HepG2 (cell line): ENCODE measurements at regions not wholly inside any gene's neighbourhood (a gene's known extent, or its start where the extent isn't known, plus 50 kb on each side); places are given as distances from the start of the nearest gene placed in this dataset.

Experiments used
- ATF2 ChIP-seq: sonication (generic); formaldehyde crosslinking; IDR thresholded peaks from 2 replicates; pipeline ENCODE4 v1.4.0; 2020; ENCODE audit warnings: missing genetic modification reagents
- CENPBD1 ChIP-seq: sonication (generic); formaldehyde crosslinking; IDR thresholded peaks from 2 replicates; pipeline ENCODE4 v1.8.0; 2022; ENCODE audit warnings: missing genetic modification reagents, low read depth, mild to moderate bottlenecking, borderline replicate concordance
- CTCF ChIP-seq: sonication (generic); formaldehyde crosslinking; IDR thresholded peaks from 2 replicates; pipeline ENCODE4 v1.5.0; 2020; ENCODE audit warnings: mild to moderate bottlenecking, missing genetic modification reagents, moderate library complexity
- EED ChIP-seq: sonication (generic); formaldehyde crosslinking; IDR thresholded peaks from 2 replicates; pipeline ENCODE4 v1.5.0; 2020; ENCODE audit warnings: mild to moderate bottlenecking, missing genetic modification reagents
- NR2F1 ChIP-seq, 2 experiments: fragments of 450-650 bp in 1 of 2; formaldehyde crosslinking in 1 of 2; IDR thresholded peaks; 2 replicates each; pipeline versions ENCODE4 v1.5.0 to v1.6.1; 2016 to 2020; ENCODE audit warnings: mild to moderate bottlenecking in 1 of 2, missing compliant biosample characterization in 1 of 2, missing genetic modification reagents in 1 of 2, moderate library complexity in 1 of 2
- ZNF3 ChIP-seq: IDR thresholded peaks from 2 replicates; pipeline ENCODE4 v1.7.0; 2017; ENCODE audit warnings: inconsistent platforms

- TF ChIP-seq CTCF, result no peak
- no peak for TF ChIP-seq ZNF3 (CRISPR knock-in tag)
- no peak for TF ChIP-seq CENPBD1
- no peak for TF ChIP-seq NR2F1 (CRISPR knock-in tag; IDR thresholded peaks at IDR 0.05)
- no peak for TF ChIP-seq ATF2 (CRISPR knock-in tag)
- no peak for TF ChIP-seq EED (CRISPR knock-in tag)
Observed at GRCh38 chr3:163384383-163384782, 1693.9 kb downstream of the SI start.
